IMR-90 (cell line): ENCODE measurements at regions not wholly inside any gene's neighbourhood (a gene's known extent, or its start where the extent isn't known, plus 50 kb on each side); places are given as distances from the start of the nearest gene placed in this dataset.

Experiments used
- ATAC-seq: fragments of 200-7000 bp; cut with Tn5 transposase; 2 replicates; pipeline ENCODE4 v1.9.1; 2020; ENCODE audit warnings: low read depth, mild to moderate bottlenecking, moderate library complexity
- BruUV-seq: library from RNA; stranded (reverse); fragments of 400-500 nt; replicated peaks from 2 replicates; lab custom pipeline; 2021; lab: Mats Ljungman, UMichigan
- CTCF ChIA-PET: fragments of 300-600 bp; formaldehyde crosslinking; extraction: SDS; loops from one replicate; lab custom pipeline; 2021; ENCODE audit warnings: antibody characterized with exemption; lab: Yijun Ruan, JAX
- POLR2A ChIA-PET: fragments of 300-600 bp; sonication (Branson Sonifier 250); formaldehyde crosslinking; loops from one replicate; lab custom pipeline; 2022; ENCODE audit warnings: antibody characterized with exemption; ENCODE audit not compliant: unreplicated experiment; lab: Charles Lee
- DNase-seq: peaks from one replicate; pipeline ENCODE4 v3.0.0; 2013
- H2AFZ ChIP-seq: replicated peaks from 2 replicates; pipeline ENCODE3; 2013; ENCODE audit warnings: low read length, mild to moderate bottlenecking; ENCODE audit not compliant: poor library complexity
- H2AK5ac ChIP-seq: 2 replicates; pipeline ENCODE4 v1.6.1; 2013; ENCODE audit warnings: low read depth, low read length, inconsistent platforms
- H2AK9ac ChIP-seq: replicated peaks from 2 replicates; pipeline ENCODE3; 2013; ENCODE audit warnings: mild to moderate bottlenecking, low read depth, low read length, moderate library complexity; ENCODE audit not compliant: poor library complexity
- H2BK120ac ChIP-seq: 2 replicates; pipeline ENCODE4 v1.6.1; 2013; ENCODE audit warnings: low read depth, low read length, inconsistent platforms
- H2BK15ac ChIP-seq: 3 replicates; pipeline ENCODE4 v1.6.1; 2013; ENCODE audit warnings: low read depth, low read length, inconsistent platforms
- H2BK20ac ChIP-seq: 2 replicates; pipeline ENCODE4 v1.6.1; 2013; ENCODE audit warnings: low read depth, mild to moderate bottlenecking, inconsistent platforms, low read length, moderate library complexity
- H2BK5ac ChIP-seq: 2 replicates; pipeline ENCODE4 v1.6.1; 2013; ENCODE audit warnings: mild to moderate bottlenecking, low read depth, low read length, inconsistent platforms; ENCODE audit not compliant: poor library complexity, severe bottlenecking
- H3K14ac ChIP-seq: replicated peaks from 2 replicates; pipeline ENCODE4 v1.6.1; 2013; ENCODE audit warnings: low read depth, low read length, inconsistent platforms
- H3K18ac ChIP-seq: 2 replicates; pipeline ENCODE4 v1.6.1; 2013; ENCODE audit warnings: low read depth, low read length, control low read depth
- H3K23ac ChIP-seq: 2 replicates; pipeline ENCODE4 v1.6.1; 2013; ENCODE audit warnings: low read depth, low read length, inconsistent platforms
- H3K27ac ChIP-seq: 2 replicates; pipeline ENCODE4 v1.5.1; 2013; ENCODE audit warnings: mild to moderate bottlenecking, control low read depth, low read length; ENCODE audit not compliant: insufficient read depth
- H3K27me3 ChIP-seq: 2 replicates; pipeline ENCODE4 v1.6.1; 2013; ENCODE audit warnings: low read length; ENCODE audit not compliant: control insufficient read depth, insufficient read depth
- H3K36me3 ChIP-seq: 2 replicates; pipeline ENCODE4 v1.6.1; 2013; ENCODE audit warnings: low read length, mixed read lengths; ENCODE audit not compliant: control insufficient read depth, insufficient read depth
- H3K4ac ChIP-seq: 2 replicates; pipeline ENCODE4 v1.6.1; 2013; ENCODE audit warnings: low read depth, low read length, inconsistent platforms
- H3K4me1 ChIP-seq: 2 replicates; pipeline ENCODE4 v1.6.1; 2013; ENCODE audit warnings: low read length, mixed read lengths; ENCODE audit not compliant: control insufficient read depth, insufficient read depth
- H3K4me2 ChIP-seq: 2 replicates; pipeline ENCODE4 v1.6.1; 2013; ENCODE audit warnings: low read depth, mild to moderate bottlenecking, control low read depth, low read length, moderate library complexity
- H3K4me3 ChIP-seq: 2 replicates; pipeline ENCODE4 v1.5.1; 2013; ENCODE audit warnings: low read depth, mild to moderate bottlenecking, control low read depth, low read length, moderate library complexity; ENCODE audit not compliant: insufficient read depth
- H3K56ac ChIP-seq: 2 replicates; pipeline ENCODE4 v1.6.1; 2013; ENCODE audit warnings: low read length, inconsistent platforms; ENCODE audit not compliant: insufficient read depth; ENCODE audit errors: extremely low read depth
- H3K79me1 ChIP-seq, 2 experiments: 2 replicates each; pipeline ENCODE4 v1.6.1; 2013; ENCODE audit warnings: low read length in 2 of 2, inconsistent platforms in 1 of 2, low read depth in 1 of 2
- H3K9ac ChIP-seq: 2 replicates; pipeline ENCODE4 v1.6.1; 2013; ENCODE audit warnings: low read depth, low read length, control low read depth
- H3K9me1 ChIP-seq: 2 replicates; pipeline ENCODE4 v1.6.1; 2013; ENCODE audit warnings: low read length, inconsistent platforms; ENCODE audit not compliant: insufficient read depth
- H3K9me3 ChIP-seq: 2 replicates; pipeline ENCODE4 v1.6.1; 2013; ENCODE audit warnings: low read length; ENCODE audit not compliant: control insufficient read depth, insufficient read depth
- H4K20me1 ChIP-seq: 2 replicates; pipeline ENCODE4 v1.6.1; 2013; ENCODE audit warnings: low read length, inconsistent platforms; ENCODE audit not compliant: insufficient read depth
- H4K5ac ChIP-seq: 2 replicates; pipeline ENCODE4 v1.6.1; 2013; ENCODE audit warnings: mild to moderate bottlenecking, low read depth, low read length, control low read depth
- H4K8ac ChIP-seq, 2 experiments: 2 replicates each; pipeline ENCODE4 v1.6.1; 2013; ENCODE audit warnings: low read depth in 2 of 2, low read length in 2 of 2, control low read depth in 1 of 2, inconsistent platforms in 1 of 2
- H4K91ac ChIP-seq: 2 replicates; pipeline ENCODE4 v1.6.1; 2013; ENCODE audit warnings: low read depth, low read length, inconsistent platforms; ENCODE audit not compliant: insufficient read depth
- CEBPB ChIP-seq: IDR thresholded peaks from 2 replicates; pipeline ENCODE4 v1.6.1; 2012; ENCODE audit warnings: low read depth, low read length, improper control_type of control experiment
- CHD1 ChIP-seq: IDR thresholded peaks from 2 replicates; pipeline ENCODE4 v1.6.1; 2012; ENCODE audit warnings: low read depth, low read length, improper control_type of control experiment
- RCOR1 ChIP-seq: IDR thresholded peaks from 2 replicates; pipeline ENCODE4 v1.6.1; 2012; ENCODE audit warnings: mild to moderate bottlenecking, low read length, improper control_type of control experiment; ENCODE audit not compliant: insufficient replicate concordance
- WGBS, 2 experiments: methylation state at CpG; one replicate each; pipeline versions ENCODE4 v1.1.5 to v1.1.7; 2013; ENCODE audit warnings: missing lambda C conversion rate in 2 of 2; ENCODE audit not compliant: insufficient read length in 1 of 2; ENCODE audit errors: extremely low coverage in 2 of 2; 5-methylcytosine and 5-hydroxymethylcytosine counted together
- dilution Hi-C: fragments of 300-500 bp; cut with HindIII; formaldehyde crosslinking; loops from one replicate; pipeline ENCODE4 v1.14.3; 2018; ENCODE audit warnings: low sequenced_read_pairs; ENCODE audit not compliant: unreplicated experiment
- in situ Hi-C: fragments of 300-500 bp; cut with MboI; formaldehyde crosslinking; loops from 3 replicates; pipeline ENCODE4 v1.14.3; 2019; ENCODE audit warnings: low sequenced_read_pairs, inconsistent platforms, mixed read lengths
- intact Hi-C: fragments of 100-400 bp; cut with micrococcal nuclease; formaldehyde crosslinking; loops from 2 replicates; pipeline ENCODE4 v1.10.0; 2022

- intact Hi-C loops: no loop called here
- in situ Hi-C loops: no loop called here
- Histone ChIP-seq H2BK15ac (no peak overlapping the region), H2BK20ac (no peak overlapping the region), H2BK5ac (no peak overlapping the region), H3K23ac (no peak overlapping the region), H3K9ac (no peak overlapping the region), H2BK120ac (no peak overlapping the region), H4K8ac (no peak overlapping the region), H3K9me1 (no peaks in the 10 kb centered on the region), H3K4me1 (no peaks in the 10 kb centered on the region), H3K4ac (no peak overlapping the region), H3K9me3 (peaks cover 7% of the 10 kb centered on the region), H3K56ac (no peak overlapping the region), H3K4me3 (no peak overlapping the region), H3K14ac (no peak overlapping the region), H2AK5ac (no peak overlapping the region), H4K91ac (no peak overlapping the region), H3K4me2 (no peak overlapping the region), H4K20me1 (no peaks in the 10 kb centered on the region), H2AK9ac (no peak overlapping the region), H3K27me3 (no peaks in the 10 kb centered on the region), H4K5ac (no peak overlapping the region), H3K27ac (no peak overlapping the region), H3K36me3 (no peaks in the 10 kb centered on the region), H2AFZ (no peak overlapping the region), H3K79me1 (no peaks in the 10 kb centered on the region), H3K18ac (no peak overlapping the region)
- no CpG with 5 or more reads among the region's 5 CpGs for WGBS, 2 experiments
- CTCF ChIA-PET: no interaction called here
- no TSS peak for BruUV-seq
- POLR2A ChIA-PET: no interaction called here
- no peak for ATAC-seq
- no peak for TF ChIP-seq CEBPB
- TF ChIP-seq RCOR1: no peak
- no peak for TF ChIP-seq CHD1
- dilution Hi-C loops: no loop called here
- DNase-seq: no peak
Observed at GRCh38 chr18:70973626-70974025, 684.8 kb downstream of the SOCS6 start.
